Naive B cell (primary cell): ENCODE measurements at regions not wholly inside any gene's neighbourhood (a gene's known extent, or its start where the extent isn't known, plus 50 kb on each side); places are given as distances from the start of the nearest gene placed in this dataset.
A peak's percentile ranks its signal among the peaks of the same experiment; 100 is the strongest.

Experiments used
- ATAC-seq, 2 donors: fragments of 150-1000 bp; cut with Tn5 transposase; 2 replicates each; pipeline ENCODE4 v1.10.0; 2021; ENCODE audit warnings: low read depth in 2 of 2, mild to moderate bottlenecking in 2 of 2, moderate library complexity in 2 of 2
- DNase-seq: peaks from one replicate; pipeline ENCODE4 v3.0.0; 2022
- H3K27ac Mint-ChIP-seq, 6 donors: one replicate each; pipeline ENCODE4 v1.8.0; 2020 to 2022; ENCODE audit warnings: mild to moderate bottlenecking in 6 of 6, mixed read lengths in 6 of 6, moderate library complexity in 5 of 6, inconsistent platforms in 2 of 6
- H3K27me3 Mint-ChIP-seq, 3 donors: one replicate each; pipeline ENCODE4 v1.8.0; 2021 to 2022; ENCODE audit warnings: mixed read lengths in 3 of 3, mild to moderate bottlenecking in 1 of 3
- H3K36me3 Mint-ChIP-seq, 2 donors: one replicate each; pipeline ENCODE4 v1.8.0; 2020 to 2022; ENCODE audit warnings: mixed read lengths in 2 of 2, inconsistent platforms in 1 of 2, mild to moderate bottlenecking in 1 of 2
- H3K4me1 Mint-ChIP-seq, 3 donors: one replicate each; pipeline ENCODE4 v1.8.0; 2020 to 2022; ENCODE audit warnings: mixed read lengths in 3 of 3, inconsistent platforms in 1 of 3, mild to moderate bottlenecking in 1 of 3, moderate library complexity in 1 of 3
- H3K4me3 Mint-ChIP-seq, 8 donors: one replicate each; pipeline ENCODE4 v1.8.0; 2020 to 2022; ENCODE audit warnings: mild to moderate bottlenecking in 8 of 8, mixed read lengths in 8 of 8, moderate library complexity in 8 of 8, inconsistent platforms in 2 of 8
- H3K9me3 Mint-ChIP-seq, 7 donors: one replicate each; pipeline ENCODE4 v1.8.0; 2020 to 2022; ENCODE audit warnings: mixed read lengths in 7 of 7, mild to moderate bottlenecking in 5 of 7, inconsistent platforms in 2 of 7, moderate library complexity in 1 of 7

GRCh38 chr6:12221856-12222255, 68.3 kb upstream of the EDN1 start:
- no peak overlapping the region for H3K27ac Mint-ChIP-seq
- no peaks in the 10 kb centered on the region for H3K36me3 Mint-ChIP-seq
- H3K4me3 Mint-ChIP-seq = no peak overlapping the region
- no peaks in the 10 kb centered on the region for H3K4me1 Mint-ChIP-seq
- no peaks in the 10 kb centered on the region for H3K9me3 Mint-ChIP-seq
- DNase-seq = no peak
- ATAC-seq = no peak
- H3K27me3 Mint-ChIP-seq = peaks cover 0 to 8% (median 0%) of the 10 kb centered on the region in 3 donors

GRCh38 chr6:12222405-12223366, 67.5 kb upstream of the EDN1 start:
- no peaks in the 10 kb centered on the region for H3K9me3 Mint-ChIP-seq
- H3K4me1 Mint-ChIP-seq = no peaks in the 10 kb centered on the region
- no peak for DNase-seq
- no peak overlapping the region for H3K4me3 Mint-ChIP-seq
- H3K27ac Mint-ChIP-seq = no peak overlapping the region
- peaks cover 0 to 8% (median 0%) of the 10 kb centered on the region in 3 donors for H3K27me3 Mint-ChIP-seq
- H3K36me3 Mint-ChIP-seq = no peaks in the 10 kb centered on the region
- no peak for ATAC-seq

GRCh38 chr6:12223383-12223782, 66.8 kb upstream of the EDN1 start:
- ATAC-seq = no peak
- Mint-ChIP-seq H3K4me3 (no peak overlapping the region), H3K27ac (peak overlapping the region in 1 of 6 donors; percentile 18), H3K27me3 (peaks cover 0 to 8% (median 0%) of the 10 kb centered on the region in 3 donors), H3K36me3 (no peaks in the 10 kb centered on the region), H3K4me1 (no peaks in the 10 kb centered on the region), H3K9me3 (no peaks in the 10 kb centered on the region)
- no peak for DNase-seq

GRCh38 chr6:12224251-12224650, 65.9 kb upstream of the EDN1 start:
- no peak overlapping the region for H3K27ac Mint-ChIP-seq
- peaks cover 0 to 8% (median 0%) of the 10 kb centered on the region in 3 donors for H3K27me3 Mint-ChIP-seq
- no peaks in the 10 kb centered on the region for H3K36me3 Mint-ChIP-seq
- H3K4me1 Mint-ChIP-seq = no peaks in the 10 kb centered on the region
- DNase-seq = no peak
- ATAC-seq = no peak
- no peak overlapping the region for H3K4me3 Mint-ChIP-seq
- H3K9me3 Mint-ChIP-seq = no peaks in the 10 kb centered on the region

GRCh38 chr6:12228447-12229146, 61.6 kb upstream of the EDN1 start:
- DNase-seq (no peak), ATAC-seq (no peak)
- Mint-ChIP-seq H3K9me3 (no peaks in the 10 kb centered on the region), H3K27me3 (no peaks in the 10 kb centered on the region), H3K27ac (no peak overlapping the region), H3K4me1 (no peaks in the 10 kb centered on the region), H3K36me3 (no peaks in the 10 kb centered on the region), H3K4me3 (no peak overlapping the region)

- Mint-ChIP-seq H3K27me3 (no peaks in the 10 kb centered on the region), H3K9me3 (no peaks in the 10 kb centered on the region), H3K36me3 (no peaks in the 10 kb centered on the region), H3K27ac (no peak overlapping the region), H3K4me1 (no peaks in the 10 kb centered on the region), H3K4me3 (no peak overlapping the region)
- ATAC-seq (no peak), DNase-seq (no peak)
Observed at GRCh38 chr6:12229332-12229731, 60.8 kb upstream of the EDN1 start.

- no peak for ATAC-seq
- Mint-ChIP-seq H3K27me3 (no peaks in the 10 kb centered on the region), H3K9me3 (no peaks in the 10 kb centered on the region), H3K27ac (no peak overlapping the region), H3K4me3 (no peak overlapping the region), H3K4me1 (no peaks in the 10 kb centered on the region), H3K36me3 (no peaks in the 10 kb centered on the region)
- DNase-seq = no peak
Observed at GRCh38 chr6:12230523-12230922, 59.6 kb upstream of the EDN1 start.

GRCh38 chr6:12232339-12232738, 57.8 kb upstream of the EDN1 start:
- ATAC-seq (no peak), DNase-seq (no peak)
- no peak overlapping the region for H3K4me3 Mint-ChIP-seq
- H3K36me3 Mint-ChIP-seq = no peaks in the 10 kb centered on the region
- H3K9me3 Mint-ChIP-seq = no peaks in the 10 kb centered on the region
- no peaks in the 10 kb centered on the region for H3K27me3 Mint-ChIP-seq
- no peak overlapping the region for H3K27ac Mint-ChIP-seq
- H3K4me1 Mint-ChIP-seq = no peaks in the 10 kb centered on the region

GRCh38 chr6:12232821-12233220, 57.3 kb upstream of the EDN1 start:
- no peak overlapping the region for H3K4me3 Mint-ChIP-seq
- ATAC-seq (no peak), DNase-seq (no peak)
- H3K27me3 Mint-ChIP-seq = no peaks in the 10 kb centered on the region
- H3K9me3 Mint-ChIP-seq = no peaks in the 10 kb centered on the region
- no peaks in the 10 kb centered on the region for H3K36me3 Mint-ChIP-seq
- no peaks in the 10 kb centered on the region for H3K4me1 Mint-ChIP-seq
- H3K27ac Mint-ChIP-seq = peak overlapping the region in 1 of 6 donors; percentile 70

GRCh38 chr6:12233693-12234571, 56.2 kb upstream of the EDN1 start:
- DNase-seq = peak; percentile 30
- H3K36me3 Mint-ChIP-seq = no peaks in the 10 kb centered on the region
- H3K27ac Mint-ChIP-seq = no peak overlapping the region
- H3K27me3 Mint-ChIP-seq = no peaks in the 10 kb centered on the region
- no peak overlapping the region for H3K4me3 Mint-ChIP-seq
- H3K9me3 Mint-ChIP-seq = no peaks in the 10 kb centered on the region
- H3K4me1 Mint-ChIP-seq = no peaks in the 10 kb centered on the region
- ATAC-seq = peak; percentile 46 to 52

GRCh38 chr6:12235341-12235740, 54.8 kb upstream of the EDN1 start:
- ATAC-seq = no peak
- no peak overlapping the region for H3K27ac Mint-ChIP-seq

GRCh38 chr6:12238219-12238618, 51.9 kb upstream of the EDN1 start:
- Mint-ChIP-seq H3K4me3 (no peak overlapping the region), H3K9me3 (no peaks in the 10 kb centered on the region), H3K27ac (no peak overlapping the region), H3K4me1 (no peaks in the 10 kb centered on the region), H3K36me3 (no peaks in the 10 kb centered on the region), H3K27me3 (no peaks in the 10 kb centered on the region)
- DNase-seq = no peak
- ATAC-seq = no peak

More at GRCh38 chr6:12235341-12235740, 54.8 kb upstream of the EDN1 start:
- no peak overlapping the region for H3K4me3 Mint-ChIP-seq
- no peaks in the 10 kb centered on the region for H3K27me3 Mint-ChIP-seq
- no peaks in the 10 kb centered on the region for H3K9me3 Mint-ChIP-seq
- H3K4me1 Mint-ChIP-seq = no peaks in the 10 kb centered on the region
- no peak for DNase-seq
- no peaks in the 10 kb centered on the region for H3K36me3 Mint-ChIP-seq
